HG03520 (cell line): ENCODE measurements at regions not wholly inside any gene's neighbourhood (a gene's known extent, or its start where the extent isn't known, plus 50 kb on each side); places are given as distances from the start of the nearest gene placed in this dataset.

Experiments
- ATAC-seq: cut with Tn5 transposase; IDR thresholded peaks from one replicate; pipeline ENCODE4 v1.9.1; 2021; ENCODE audit warnings: mild to moderate bottlenecking, moderate library complexity; ENCODE audit not compliant: unreplicated experiment

GRCh38 chr2:133666621-133667020 lies 98.4 kb upstream of the NCKAP5 start:
- ATAC-seq = no peak

GRCh38 chr2:133667085-133667484 lies 98.8 kb upstream of the NCKAP5 start:
- no peak for ATAC-seq

- no peak for ATAC-seq
Observed at GRCh38 chr2:133667968-133668367, 99.7 kb upstream of the NCKAP5 start.

GRCh38 chr2:133668547-133668946 lies 100.3 kb upstream of the NCKAP5 start:
- no peak for ATAC-seq

GRCh38 chr2:133673305-133673905 lies 105.1 kb upstream of the NCKAP5 start:
- no peak for ATAC-seq

- ATAC-seq = no peak
Observed at GRCh38 chr2:133674066-133674432, 105.8 kb upstream of the NCKAP5 start.

GRCh38 chr2:133674433-133675331 lies 106.4 kb upstream of the NCKAP5 start:
- no peak for ATAC-seq

GRCh38 chr2:133676392-133677130 lies 108.3 kb upstream of the NCKAP5 start:
- ATAC-seq = no peak

- no peak for ATAC-seq
Observed at GRCh38 chr2:133680343-133681049, 112.2 kb upstream of the NCKAP5 start.

GRCh38 chr2:133682347-133682746 lies 114.1 kb upstream of the NCKAP5 start:
- ATAC-seq = no peak

- ATAC-seq = no peak
Observed at GRCh38 chr2:133682906-133683305, 114.6 kb upstream of the NCKAP5 start.

- ATAC-seq = no peak
Observed at GRCh38 chr2:133685636-133686215, 117.5 kb upstream of the NCKAP5 start.

GRCh38 chr2:133690780-133691179 lies 122.5 kb upstream of the NCKAP5 start:
- ATAC-seq = no peak

- ATAC-seq = no peak
Observed at GRCh38 chr2:133691336-133691735, 123.1 kb upstream of the NCKAP5 start.

GRCh38 chr2:133705287-133705686 lies 137.0 kb upstream of the NCKAP5 start:
- ATAC-seq = no peak

- ATAC-seq = no peak
Observed at GRCh38 chr2:133710613-133711012, 142.3 kb upstream of the NCKAP5 start.

- ATAC-seq = no peak
Observed at GRCh38 chr2:133711201-133711600, 142.9 kb upstream of the NCKAP5 start.

- ATAC-seq = no peak
Observed at GRCh38 chr2:133711806-133712205, 143.5 kb upstream of the NCKAP5 start.

GRCh38 chr2:133712369-133712768 lies 144.1 kb upstream of the NCKAP5 start:
- ATAC-seq = no peak

- ATAC-seq = no peak
Observed at GRCh38 chr2:133713049-133713580, 144.9 kb upstream of the NCKAP5 start.
